Keratinocyte (primary cell): ENCODE measurements at regions not wholly inside any gene's neighbourhood (a gene's known extent, or its start where the extent isn't known, plus 50 kb on each side); places are given as distances from the start of the nearest gene placed in this dataset.
A peak's percentile ranks its signal among the peaks of the same experiment; 100 is the strongest.
"Not testable (repeated sequence)": the region's sequence is repeated elsewhere in the genome, so short reads cannot be mapped to it uniquely, and the experiment has no call there.

Experiments used
- DNase-seq: peaks from one replicate; pipeline ENCODE4 v3.0.0-alpha.2; 2011; ENCODE audit warnings: low read depth, missing footprints, low spot score
- FAIRE-seq: peaks from 2 replicates; lab custom pipeline; 2011; peaks lifted over from hg19 to GRCh38; lab: Jason Lieb, UNC
- H2AFZ ChIP-seq: 2 replicates; pipeline ENCODE4 v1.6.0; 2012; ENCODE audit warnings: low read length, control low read depth, inconsistent platforms; ENCODE audit not compliant: control insufficient read depth
- H3K27ac ChIP-seq: 2 replicates; pipeline ENCODE4 v1.5.1; 2011; ENCODE audit warnings: low read length; ENCODE audit not compliant: control insufficient read depth, insufficient read depth
- H3K27me3 ChIP-seq: 3 replicates; pipeline ENCODE4 v1.6.0; 2011; ENCODE audit warnings: low read length; ENCODE audit not compliant: control insufficient read depth, insufficient read depth; ENCODE audit errors: extremely low read depth
- H3K36me3 ChIP-seq, 2 experiments: 2 replicates in 1 of 2; 3 replicates in 1 of 2; pipeline ENCODE4 v1.5.1; 2011; ENCODE audit warnings: low read length in 2 of 2, mild to moderate bottlenecking in 1 of 2; ENCODE audit not compliant: control insufficient read depth in 2 of 2, insufficient read depth in 2 of 2; ENCODE audit errors: extremely low read depth in 1 of 2
- H3K4me1 ChIP-seq: 3 replicates; pipeline ENCODE4 v1.5.1; 2011; ENCODE audit warnings: low read length; ENCODE audit not compliant: control insufficient read depth, insufficient read depth; ENCODE audit errors: extremely low read depth
- H3K4me2 ChIP-seq: 3 replicates; pipeline ENCODE4 v1.6.0; 2011; ENCODE audit warnings: low read depth, low read length; ENCODE audit not compliant: control insufficient read depth, insufficient read depth; ENCODE audit errors: extremely low read depth
- H3K4me3 ChIP-seq, 3 experiments: fragments of 200-600 bp in 1 of 3; sonication (generic) in 1 of 3; 2 replicates in 2 of 3; 3 replicates in 1 of 3; pipeline ENCODE4 v1.5.1; 2011 to 2016; ENCODE audit warnings: low read length in 3 of 3, mild to moderate bottlenecking in 3 of 3, control low read depth in 2 of 3, inconsistent platforms in 1 of 3, low read depth in 1 of 3, mixed read lengths in 1 of 3, mixed run types in 1 of 3, moderate library complexity in 1 of 3; ENCODE audit not compliant: control insufficient read depth in 2 of 3, insufficient read depth in 2 of 3; ENCODE audit errors: extremely low read depth in 1 of 3
- H3K79me2 ChIP-seq: 2 replicates; pipeline ENCODE4 v1.6.0; 2012; ENCODE audit warnings: low read length; ENCODE audit not compliant: control insufficient read depth, insufficient read depth
- H3K9ac ChIP-seq: 3 replicates; pipeline ENCODE4 v1.6.0; 2011; ENCODE audit warnings: low read length; ENCODE audit not compliant: control insufficient read depth, insufficient read depth; ENCODE audit errors: extremely low read depth
- H3K9me1 ChIP-seq: 3 replicates; pipeline ENCODE4 v1.6.0; 2011; ENCODE audit warnings: low read length; ENCODE audit not compliant: control insufficient read depth, insufficient read depth; ENCODE audit errors: extremely low read depth
- H3K9me3 ChIP-seq: 2 replicates; pipeline ENCODE4 v1.5.1; 2012; ENCODE audit warnings: low read depth, low read length; ENCODE audit not compliant: control insufficient read depth
- H4K20me1 ChIP-seq: 3 replicates; pipeline ENCODE4 v1.6.0; 2011; ENCODE audit warnings: low read length; ENCODE audit not compliant: control insufficient read depth, insufficient read depth; ENCODE audit errors: extremely low read depth
- CTCF ChIP-seq, 3 experiments: IDR thresholded peaks in 1 of 3; conservative IDR thresholded peaks in 1 of 3; optimal IDR thresholded peaks in 1 of 3; 2 replicates in 2 of 3; 3 replicates in 1 of 3; pipeline versions ENCODE3 to v1.5.1; 2011; ENCODE audit warnings: low read length in 3 of 3, mild to moderate bottlenecking in 3 of 3, moderate library complexity in 2 of 3, control low read depth in 1 of 3, inconsistent platforms in 1 of 3; ENCODE audit not compliant: insufficient read depth in 2 of 3; ENCODE audit errors: extremely low read depth in 1 of 3
- EZH2 ChIP-seq: IDR thresholded peaks from one replicate; pipeline ENCODE4 v1.6.1; 2012; ENCODE audit warnings: inconsistent platforms, mild to moderate bottlenecking, low read length, moderate library complexity
- dilution Hi-C: fragments of 300-500 bp; cut with MboI; formaldehyde crosslinking; loops from one replicate; pipeline ENCODE4 v1.7.0; 2020; ENCODE audit warnings: low sequenced_read_pairs; ENCODE audit not compliant: extremely low pct_ligation_motif_present

DNA sequence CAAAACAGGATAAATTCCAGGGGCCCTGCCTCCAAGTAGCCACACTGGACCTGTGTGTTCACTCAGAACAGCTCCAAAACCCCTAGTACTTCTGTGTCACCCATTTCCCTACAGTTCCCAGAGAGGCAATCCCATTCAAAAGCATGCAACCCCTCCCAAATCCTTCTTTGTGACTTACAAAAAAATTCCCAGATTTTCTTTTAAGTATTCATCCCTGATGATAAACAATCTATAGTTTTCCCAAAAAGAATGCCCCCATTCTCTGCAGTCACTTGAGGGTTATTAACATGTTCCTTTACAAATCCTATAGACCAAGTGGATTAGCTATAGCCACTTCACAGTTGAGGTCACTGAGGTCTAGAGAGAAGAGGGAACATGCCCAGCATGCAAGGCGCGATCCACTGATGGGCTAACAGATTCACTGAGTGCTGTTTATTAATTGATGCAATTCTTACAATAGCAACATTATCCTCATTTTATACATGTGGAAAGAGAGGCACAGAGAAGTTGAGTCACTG lies 85.4 kb downstream of the MYL12B start:
- dilution Hi-C loops = no loop called here
- no peak overlapping the region for H3K27ac ChIP-seq
- no peaks in the 10 kb centered on the region for H3K9me3 ChIP-seq
- H3K36me3 ChIP-seq = no peaks in the 10 kb centered on the region
- H3K4me2 ChIP-seq = no peak overlapping the region
- DNase-seq (no peak), FAIRE-seq (peak; percentile 23)
- H4K20me1 ChIP-seq = no peaks in the 10 kb centered on the region
- no peaks in the 10 kb centered on the region for H3K27me3 ChIP-seq
- H3K79me2 ChIP-seq = no peaks in the 10 kb centered on the region
- H3K4me1 ChIP-seq = peaks cover 51% of the 10 kb centered on the region
- no peak overlapping the region for H2AFZ ChIP-seq
- no peak for TF ChIP-seq EZH2
- TF ChIP-seq CTCF (optimal IDR thresholded peaks at IDR 0.05 in 1 of 3, IDR thresholded peaks at IDR 0.05 in 1 of 3, conservative IDR thresholded peaks at IDR 0.05 in 1 of 3; ENCODE audit: extremely low read depth in 1 of 3, insufficient read depth in 2 of 3, low read length in 3 of 3) = no peak
- no peak overlapping the region for H3K4me3 ChIP-seq
- no peak overlapping the region for H3K9ac ChIP-seq
- H3K9me1 ChIP-seq = no peaks in the 10 kb centered on the region

DNA sequence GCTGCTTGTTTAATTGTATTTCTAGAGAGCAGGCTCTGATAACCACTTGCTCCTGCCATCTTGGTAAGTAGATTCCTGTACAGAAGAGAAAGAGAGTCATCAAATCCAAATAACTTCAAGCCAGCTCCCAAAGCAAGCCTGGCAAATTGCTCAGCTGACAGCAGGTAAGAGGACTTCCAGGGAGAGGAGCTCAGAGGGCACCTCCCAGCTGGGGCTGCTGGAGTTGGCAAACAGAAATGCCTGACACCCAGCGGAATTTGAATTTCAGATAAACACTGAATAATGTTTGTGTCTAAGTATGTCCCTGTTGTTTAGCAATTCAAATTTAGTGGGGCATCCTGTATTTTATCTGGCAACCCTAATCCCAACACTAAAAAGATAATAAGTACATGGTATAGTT lies 86.2 kb downstream of the MYL12B start:
- dilution Hi-C loops = no loop called here

GRCh38 chr18:3349046-3349841 lies 87.3 kb downstream of the MYL12B start:
- H3K27me3 ChIP-seq, H3K9ac ChIP-seq, FAIRE-seq, H3K4me2 ChIP-seq, H3K27ac ChIP-seq, dilution Hi-C loops, H3K36me3 ChIP-seq, H3K79me2 ChIP-seq, H3K4me3 ChIP-seq, DNase-seq, H4K20me1 ChIP-seq, H2AFZ ChIP-seq, H3K9me3 ChIP-seq, H3K9me1 ChIP-seq: not testable (repeated sequence)
- peaks cover 51% of the 10 kb centered on the region for H3K4me1 ChIP-seq

More for the DNA sequence above, 86.2 kb downstream of the MYL12B start:
- Histone ChIP-seq H3K9me3 (no peaks in the 10 kb centered on the region), H3K4me2 (no peak overlapping the region), H3K4me1 (peaks cover 51% of the 10 kb centered on the region), H3K27me3 (no peaks in the 10 kb centered on the region), H4K20me1 (no peaks in the 10 kb centered on the region), H3K27ac (peak overlapping the region; percentile 28), H3K4me3 (no peak overlapping the region), H3K9me1 (no peaks in the 10 kb centered on the region), H2AFZ (no peak overlapping the region), H3K9ac (no peak overlapping the region), H3K79me2 (no peaks in the 10 kb centered on the region), H3K36me3 (no peaks in the 10 kb centered on the region)
- FAIRE-seq = peak; percentile 26
- TF ChIP-seq EZH2 (no peak), CTCF (optimal IDR thresholded peaks at IDR 0.05 in 1 of 3, IDR thresholded peaks at IDR 0.05 in 1 of 3, conservative IDR thresholded peaks at IDR 0.05 in 1 of 3; ENCODE audit: extremely low read depth in 1 of 3, insufficient read depth in 2 of 3, low read length in 3 of 3) (no peak)
- no peak for DNase-seq
